ENCODE measurements at regions not wholly inside any gene's neighbourhood (a gene's known extent, or its start where the extent isn't known, plus 50 kb on each side); places are given as distances from the start of the nearest gene placed in this dataset.

GRCh38 chr13:78060966-78061365 is 142.3 kb upstream of the EDNRB start:
- TF ChIP-seq CTCF (IDR thresholded peaks at IDR 0.05 in 4 of 5, conservative IDR thresholded peaks at IDR 0.05 in 1 of 5) (no peak), POLR2A (IDR thresholded peaks at IDR 0.05) (no peak)
